H9 (cell line): ENCODE measurements at regions not wholly inside any gene's neighbourhood (a gene's known extent, or its start where the extent isn't known, plus 50 kb on each side); places are given as distances from the start of the nearest gene placed in this dataset.

Experiments used
- DNase-seq: peaks from one replicate; pipeline ENCODE4 v3.0.0-alpha.2; 2017
- H2AFZ ChIP-seq: one replicate; pipeline ENCODE4 v1.6.1; 2013; ENCODE audit warnings: mild to moderate bottlenecking, low read length, control low read depth, moderate library complexity
- H2AK5ac ChIP-seq: 2 replicates; pipeline ENCODE4 v1.6.1; 2013; ENCODE audit warnings: low read length, control low read depth, mixed read lengths; ENCODE audit not compliant: insufficient read length
- H2BK120ac ChIP-seq: one replicate; pipeline ENCODE4 v1.6.1; 2013; ENCODE audit warnings: low read depth, mild to moderate bottlenecking, low read length, control low read depth, inconsistent platforms; ENCODE audit not compliant: poor library complexity, severe bottlenecking
- H2BK12ac ChIP-seq: 2 replicates; pipeline ENCODE4 v1.6.1; 2013; ENCODE audit warnings: low read length, control low read depth, mixed read lengths, low read depth; ENCODE audit not compliant: insufficient read length
- H2BK15ac ChIP-seq: 2 replicates; pipeline ENCODE4 v1.6.1; 2013; ENCODE audit warnings: low read depth, low read length, control low read depth
- H2BK20ac ChIP-seq: one replicate; pipeline ENCODE4 v1.6.1; 2013; ENCODE audit warnings: low read depth, mild to moderate bottlenecking, low read length, control low read depth, inconsistent platforms; ENCODE audit not compliant: poor library complexity, severe bottlenecking
- H2BK5ac ChIP-seq: 2 replicates; pipeline ENCODE4 v1.6.1; 2013; ENCODE audit warnings: low read length, control low read depth, mixed read lengths; ENCODE audit not compliant: insufficient read length
- H3K14ac ChIP-seq: 2 replicates; pipeline ENCODE4 v1.6.1; 2013; ENCODE audit warnings: low read length, control low read depth; ENCODE audit not compliant: insufficient read depth
- H3K18ac ChIP-seq: 2 replicates; pipeline ENCODE4 v1.6.1; 2013; ENCODE audit warnings: low read depth, mild to moderate bottlenecking, mixed read lengths, low read length, control low read depth; ENCODE audit not compliant: insufficient read length
- H3K23ac ChIP-seq: 2 replicates; pipeline ENCODE4 v1.6.1; 2013; ENCODE audit warnings: low read length, control low read depth, mixed read lengths, low read depth; ENCODE audit not compliant: insufficient read length
- H3K23me2 ChIP-seq: 2 replicates; pipeline ENCODE4 v1.6.1; 2013; ENCODE audit warnings: low read depth, mild to moderate bottlenecking, mixed read lengths, low read length, control low read depth; ENCODE audit not compliant: insufficient read length, poor library complexity, severe bottlenecking
- H3K27ac ChIP-seq: 2 replicates; pipeline ENCODE4 v1.5.1; 2013; ENCODE audit warnings: low read length, control low read depth, mixed read lengths, low read depth; ENCODE audit not compliant: insufficient read length
- H3K27me3 ChIP-seq: 2 replicates; pipeline ENCODE4 v1.6.1; 2013; ENCODE audit warnings: low read length, control low read depth, inconsistent platforms; ENCODE audit not compliant: insufficient read depth
- H3K4ac ChIP-seq: 2 replicates; pipeline ENCODE4 v1.6.1; 2013; ENCODE audit warnings: low read depth, mild to moderate bottlenecking, control low read depth, inconsistent platforms, low read length, moderate library complexity
- H3K4me1 ChIP-seq: 2 replicates; pipeline ENCODE4 v1.6.1; 2013; ENCODE audit warnings: low read length, control low read depth, inconsistent platforms; ENCODE audit not compliant: insufficient read depth
- H3K4me2 ChIP-seq: 2 replicates; pipeline ENCODE4 v1.6.1; 2013; ENCODE audit warnings: low read length, control low read depth, mixed read lengths; ENCODE audit not compliant: insufficient read length, insufficient read depth
- H3K56ac ChIP-seq: 2 replicates; pipeline ENCODE4 v1.6.1; 2013; ENCODE audit warnings: low read depth, mild to moderate bottlenecking, mixed read lengths, low read length, control low read depth; ENCODE audit not compliant: insufficient read length
- H3K79me1 ChIP-seq: 2 replicates; pipeline ENCODE4 v1.6.1; 2013; ENCODE audit warnings: low read depth, mild to moderate bottlenecking, moderate library complexity, low read length, control low read depth, inconsistent platforms; ENCODE audit not compliant: insufficient read depth, poor library complexity, severe bottlenecking
- H3K79me2 ChIP-seq: 2 replicates; pipeline ENCODE4 v1.6.1; 2013; ENCODE audit warnings: low read length, control low read depth, inconsistent platforms; ENCODE audit not compliant: insufficient read depth
- H3K9ac ChIP-seq: 2 replicates; pipeline ENCODE4 v1.6.1; 2013; ENCODE audit warnings: low read length, control low read depth, mixed read lengths; ENCODE audit not compliant: insufficient read length; ENCODE audit errors: extremely low read depth
- H3K9me3 ChIP-seq: one replicate; pipeline ENCODE4 v1.6.1; 2013; ENCODE audit warnings: low read depth, low read length, inconsistent platforms; ENCODE audit not compliant: control insufficient read depth
- H3T11ph ChIP-seq: one replicate; pipeline ENCODE4 v1.6.1; 2013; ENCODE audit warnings: mild to moderate bottlenecking, low read length, control low read depth, inconsistent platforms
- H4K20me1 ChIP-seq: one replicate; pipeline ENCODE4 v1.6.1; 2013; ENCODE audit not compliant: control insufficient read depth, insufficient read length, insufficient read depth
- H4K5ac ChIP-seq: 2 replicates; pipeline ENCODE4 v1.6.1; 2013; ENCODE audit warnings: low read depth, mild to moderate bottlenecking, mixed read lengths, low read length, control low read depth; ENCODE audit not compliant: insufficient read length
- H4K8ac ChIP-seq: replicated peaks from 2 replicates; pipeline ENCODE4 v1.6.1; 2013; ENCODE audit warnings: low read length, control low read depth, mixed read lengths, low read depth; ENCODE audit not compliant: insufficient read length
- H4K91ac ChIP-seq: 2 replicates; pipeline ENCODE4 v1.6.1; 2013; ENCODE audit warnings: low read depth, mild to moderate bottlenecking, moderate library complexity, mixed read lengths, low read length, control low read depth; ENCODE audit not compliant: insufficient read length
- H3K27ac Mint-ChIP-seq, 3 experiments: 2 replicates in 2 of 3; 3 replicates in 1 of 3; pipeline ENCODE4 v1.8.0; 2020 to 2021; ENCODE audit warnings: mixed read lengths in 3 of 3, mild to moderate bottlenecking in 1 of 3, moderate library complexity in 1 of 3
- H3K27me3 Mint-ChIP-seq: 2 replicates; pipeline ENCODE4 v1.8.0; 2021; ENCODE audit warnings: low read depth, mild to moderate bottlenecking, moderate library complexity, mixed read lengths
- H3K36me3 Mint-ChIP-seq, 3 experiments: 2 replicates in 2 of 3; 3 replicates in 1 of 3; pipeline ENCODE4 v1.8.0; 2020 to 2021; ENCODE audit warnings: low read depth in 3 of 3, mixed read lengths in 3 of 3; ENCODE audit not compliant: insufficient read depth in 1 of 3
- H3K4me1 Mint-ChIP-seq, 2 experiments: 2 replicates each; pipeline ENCODE4 v1.8.0; 2020; ENCODE audit warnings: mixed read lengths in 2 of 2
- H3K4me3 Mint-ChIP-seq, 2 experiments: 2 replicates in 1 of 2; 3 replicates in 1 of 2; pipeline ENCODE4 v1.8.0; 2020 to 2021; ENCODE audit warnings: mild to moderate bottlenecking in 2 of 2, mixed read lengths in 2 of 2, moderate library complexity in 1 of 2
- H3K9me3 Mint-ChIP-seq, 2 experiments: 2 replicates in 1 of 2; 3 replicates in 1 of 2; pipeline ENCODE4 v1.8.0; 2020; ENCODE audit warnings: mild to moderate bottlenecking in 2 of 2, mixed read lengths in 2 of 2, moderate library complexity in 1 of 2
- WGBS: extraction: QIAGEN DNeasy Blood & Tissue Kit; methylation state at CpG from one replicate; pipeline ENCODE4 v1.1.7; 2013; ENCODE audit warnings: missing lambda C conversion rate, low lambda C conversion rate, mixed read lengths; ENCODE audit not compliant: insufficient read length; ENCODE audit errors: extremely low coverage; 5-methylcytosine and 5-hydroxymethylcytosine counted together
- TF ChIP-seq, protein P1 (sequence below): fragments of 200-600 bp; sonication (generic); conservative IDR thresholded peaks from 3 replicates; pipeline ENCODE4 v1.8.0; 2021; ENCODE audit warnings: antibody characterized with exemption, mild to moderate bottlenecking

DNA sequence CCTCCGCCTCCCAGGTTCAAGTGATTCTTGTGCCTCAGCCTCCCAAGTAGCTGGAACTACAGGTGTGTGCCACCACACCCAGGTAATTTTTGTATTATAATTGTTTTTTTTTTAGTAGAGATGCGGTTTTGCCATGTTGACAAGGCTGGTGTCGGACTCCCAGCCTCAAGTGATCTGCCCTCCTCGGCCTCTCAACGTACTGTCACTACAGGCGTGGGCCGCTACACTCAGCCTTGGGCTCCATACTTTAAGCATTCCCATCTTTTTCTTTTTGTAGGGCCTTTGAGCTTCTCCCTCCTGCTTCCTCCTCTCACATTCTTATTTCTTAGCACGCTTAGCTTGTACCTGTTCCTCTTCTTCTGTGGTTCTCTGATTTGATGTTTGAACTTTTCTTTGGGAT, 62.8 kb downstream of the SERPINA3 start:
- Histone ChIP-seq H2BK20ac (no peak overlapping the region), H3K56ac (no peak overlapping the region), H3K9ac (no peak overlapping the region), H3K14ac (no peak overlapping the region), H2BK15ac (no peak overlapping the region), H2AK5ac (no peak overlapping the region), H3K23ac (no peak overlapping the region), H2AFZ (no peak overlapping the region), H4K20me1 (no peaks in the 10 kb centered on the region), H3K4me2 (no peak overlapping the region), H3K4me1 (no peaks in the 10 kb centered on the region), H3K27ac (no peak overlapping the region), H3K23me2 (no peaks in the 10 kb centered on the region), H3K79me2 (no peaks in the 10 kb centered on the region), H4K91ac (no peak overlapping the region), H3T11ph (no peak overlapping the region), H3K4ac (no peak overlapping the region), H3K27me3 (no peaks in the 10 kb centered on the region), H4K5ac (no peak overlapping the region), H2BK12ac (no peak overlapping the region), H2BK120ac (no peak overlapping the region), H3K18ac (no peak overlapping the region), H3K79me1 (no peaks in the 10 kb centered on the region), H2BK5ac (no peak overlapping the region), H3K9me3 (no peaks in the 10 kb centered on the region), H4K8ac (no peak overlapping the region)
- Mint-ChIP-seq H3K27me3 (peaks cover 8% of the 10 kb centered on the region), H3K27ac (no peak overlapping the region; a peak in 1 of 7 replicates), H3K36me3 (no peaks in the 10 kb centered on the region; a peak in 1 of 7 replicates), H3K4me3 (no peak overlapping the region), H3K4me1 (peaks cover 6% of the 10 kb centered on the region in 2 experiments), H3K9me3 (peaks cover 0 to 3% of the 10 kb centered on the region in 2 experiments; a peak in 1 of 5 replicates)
- TF ChIP-seq, protein P1, sequence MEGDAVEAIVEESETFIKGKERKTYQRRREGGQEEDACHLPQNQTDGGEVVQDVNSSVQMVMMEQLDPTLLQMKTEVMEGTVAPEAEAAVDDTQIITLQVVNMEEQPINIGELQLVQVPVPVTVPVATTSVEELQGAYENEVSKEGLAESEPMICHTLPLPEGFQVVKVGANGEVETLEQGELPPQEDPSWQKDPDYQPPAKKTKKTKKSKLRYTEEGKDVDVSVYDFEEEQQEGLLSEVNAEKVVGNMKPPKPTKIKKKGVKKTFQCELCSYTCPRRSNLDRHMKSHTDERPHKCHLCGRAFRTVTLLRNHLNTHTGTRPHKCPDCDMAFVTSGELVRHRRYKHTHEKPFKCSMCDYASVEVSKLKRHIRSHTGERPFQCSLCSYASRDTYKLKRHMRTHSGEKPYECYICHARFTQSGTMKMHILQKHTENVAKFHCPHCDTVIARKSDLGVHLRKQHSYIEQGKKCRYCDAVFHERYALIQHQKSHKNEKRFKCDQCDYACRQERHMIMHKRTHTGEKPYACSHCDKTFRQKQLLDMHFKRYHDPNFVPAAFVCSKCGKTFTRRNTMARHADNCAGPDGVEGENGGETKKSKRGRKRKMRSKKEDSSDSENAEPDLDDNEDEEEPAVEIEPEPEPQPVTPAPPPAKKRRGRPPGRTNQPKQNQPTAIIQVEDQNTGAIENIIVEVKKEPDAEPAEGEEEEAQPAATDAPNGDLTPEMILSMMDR, result no peak
- no peak for DNase-seq
- WGBS, result no CpG with 5 or more reads among the region's 8 CpGs
